ENCODE measurements at regions not wholly inside any gene's neighbourhood (a gene's known extent, or its start where the extent isn't known, plus 50 kb on each side); places are given as distances from the start of the nearest gene placed in this dataset.

DNA sequence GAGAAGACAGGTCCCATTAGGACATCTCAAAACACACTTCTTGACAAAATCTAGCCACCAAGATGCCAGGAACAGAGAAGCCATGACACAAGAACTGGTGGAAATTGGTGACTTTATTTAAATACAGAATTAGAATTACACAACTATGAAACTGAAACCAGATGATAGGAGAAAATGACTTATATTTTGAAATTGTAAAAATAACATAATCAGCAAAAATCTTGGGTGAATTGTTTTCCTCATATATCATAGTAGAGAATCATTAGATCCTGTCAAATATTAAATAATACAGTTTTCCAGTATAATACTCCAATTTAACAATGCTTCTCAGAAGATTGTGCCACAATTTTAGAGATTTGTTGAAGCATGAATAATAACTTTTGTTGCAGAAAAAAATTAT lies 81.5 kb upstream of the MROH9 start:
- no peak overlapping the region for H3K27ac ChIP-seq
- no peaks in the 10 kb centered on the region for H3K9me3 ChIP-seq
- H3K36me3 ChIP-seq: no peaks in the 10 kb centered on the region
- H3K27me3 ChIP-seq: no peaks in the 10 kb centered on the region
- H3K4me3 ChIP-seq: no peak overlapping the region
- no peak for DNase-seq
- TF ChIP-seq, protein P1, sequence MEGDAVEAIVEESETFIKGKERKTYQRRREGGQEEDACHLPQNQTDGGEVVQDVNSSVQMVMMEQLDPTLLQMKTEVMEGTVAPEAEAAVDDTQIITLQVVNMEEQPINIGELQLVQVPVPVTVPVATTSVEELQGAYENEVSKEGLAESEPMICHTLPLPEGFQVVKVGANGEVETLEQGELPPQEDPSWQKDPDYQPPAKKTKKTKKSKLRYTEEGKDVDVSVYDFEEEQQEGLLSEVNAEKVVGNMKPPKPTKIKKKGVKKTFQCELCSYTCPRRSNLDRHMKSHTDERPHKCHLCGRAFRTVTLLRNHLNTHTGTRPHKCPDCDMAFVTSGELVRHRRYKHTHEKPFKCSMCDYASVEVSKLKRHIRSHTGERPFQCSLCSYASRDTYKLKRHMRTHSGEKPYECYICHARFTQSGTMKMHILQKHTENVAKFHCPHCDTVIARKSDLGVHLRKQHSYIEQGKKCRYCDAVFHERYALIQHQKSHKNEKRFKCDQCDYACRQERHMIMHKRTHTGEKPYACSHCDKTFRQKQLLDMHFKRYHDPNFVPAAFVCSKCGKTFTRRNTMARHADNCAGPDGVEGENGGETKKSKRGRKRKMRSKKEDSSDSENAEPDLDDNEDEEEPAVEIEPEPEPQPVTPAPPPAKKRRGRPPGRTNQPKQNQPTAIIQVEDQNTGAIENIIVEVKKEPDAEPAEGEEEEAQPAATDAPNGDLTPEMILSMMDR (IDR thresholded peaks at IDR 0.05): no peak
- ATAC-seq: no peak
- H3K4me1 ChIP-seq: no peaks in the 10 kb centered on the region
- intact Hi-C loops (cut with DNase I): no loop called here

DNA sequence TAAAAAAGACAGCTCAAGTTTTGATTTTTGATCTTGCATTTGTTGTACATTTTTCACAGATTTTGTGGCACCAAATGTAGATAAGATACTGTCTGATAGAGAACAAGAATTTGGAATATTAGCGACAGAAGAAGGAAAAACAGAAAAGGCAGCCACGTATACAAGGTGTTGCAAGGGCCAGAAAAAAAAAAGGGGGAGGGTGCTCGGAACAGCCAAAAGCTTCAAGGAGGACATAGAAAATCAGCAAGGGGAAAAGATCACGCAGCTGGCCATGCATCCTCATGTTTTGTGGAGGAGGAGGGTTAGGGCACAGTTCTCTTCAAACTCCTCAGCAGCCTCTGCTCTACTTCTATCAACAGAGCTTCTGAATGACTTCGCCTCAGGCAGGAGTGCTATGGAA lies 80.7 kb upstream of the MROH9 start:
- H3K27ac ChIP-seq: no peak overlapping the region
- H3K4me3 ChIP-seq: no peak overlapping the region
- H3K4me1 ChIP-seq: no peaks in the 10 kb centered on the region
- no peaks in the 10 kb centered on the region for H3K36me3 ChIP-seq
- intact Hi-C loops (cut with DNase I): no loop called here
- DNase-seq: no peak
- ATAC-seq: no peak
- no peaks in the 10 kb centered on the region for H3K9me3 ChIP-seq
- TF ChIP-seq, protein P1 (IDR thresholded peaks at IDR 0.05): no peak
- H3K27me3 ChIP-seq: no peaks in the 10 kb centered on the region

DNA sequence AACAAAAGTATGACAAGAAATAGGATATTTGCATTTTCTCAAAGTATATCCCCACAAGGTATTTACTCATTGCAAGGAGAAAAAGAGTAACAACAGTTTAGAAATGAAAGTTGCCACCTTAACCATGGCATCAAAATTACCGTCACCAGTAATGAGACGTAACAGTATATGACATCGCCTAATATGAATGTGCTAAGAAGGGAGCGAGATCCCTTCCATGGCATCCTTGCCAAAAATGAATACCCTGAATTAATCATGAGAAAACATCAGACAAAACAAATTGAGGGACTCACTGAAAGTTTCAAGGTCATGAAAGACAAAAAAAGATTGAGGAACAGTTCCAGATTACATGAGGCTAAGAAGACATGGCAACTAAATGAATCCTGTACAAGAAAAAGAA lies 78.9 kb upstream of the MROH9 start:
- ATAC-seq: no peak
- H3K27ac ChIP-seq: no peak overlapping the region
- no peaks in the 10 kb centered on the region for H3K36me3 ChIP-seq
- H3K9me3 ChIP-seq: no peaks in the 10 kb centered on the region
- no peak overlapping the region for H3K4me3 ChIP-seq
- intact Hi-C loops (cut with DNase I): no loop called here
- TF ChIP-seq, protein P1 (IDR thresholded peaks at IDR 0.05): no peak
- DNase-seq: no peak
- H3K27me3 ChIP-seq: no peaks in the 10 kb centered on the region
- no peaks in the 10 kb centered on the region for H3K4me1 ChIP-seq

DNA sequence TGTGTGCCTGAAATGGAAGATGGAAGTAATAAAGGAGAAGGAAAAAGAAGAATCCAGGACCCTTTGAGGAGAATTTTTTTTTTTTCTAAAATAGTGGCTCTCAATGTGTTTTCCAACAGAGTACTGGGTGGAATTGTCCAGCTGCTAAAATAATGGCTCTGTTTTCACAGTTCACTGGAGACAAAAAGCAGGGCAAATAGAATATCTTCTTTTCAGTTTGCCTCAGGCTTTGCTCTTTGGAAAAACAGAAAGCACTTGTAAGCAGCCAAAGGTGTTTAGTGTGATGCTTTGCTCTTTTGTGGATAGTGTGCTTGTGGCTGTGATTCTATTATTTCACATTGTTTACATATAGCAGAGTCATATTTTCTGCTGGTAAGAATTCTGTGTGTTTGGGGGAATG lies 77.4 kb upstream of the MROH9 start:
- intact Hi-C loops (cut with DNase I): no loop called here
- TF ChIP-seq, protein P1 (IDR thresholded peaks at IDR 0.05): no peak
- Histone ChIP-seq H3K9me3 (no peaks in the 10 kb centered on the region), H3K4me3 (no peak overlapping the region), H3K27me3 (no peaks in the 10 kb centered on the region), H3K4me1 (no peaks in the 10 kb centered on the region), H3K27ac (no peak overlapping the region), H3K36me3 (no peaks in the 10 kb centered on the region)
- ATAC-seq (no peak), DNase-seq (no peak)

DNA sequence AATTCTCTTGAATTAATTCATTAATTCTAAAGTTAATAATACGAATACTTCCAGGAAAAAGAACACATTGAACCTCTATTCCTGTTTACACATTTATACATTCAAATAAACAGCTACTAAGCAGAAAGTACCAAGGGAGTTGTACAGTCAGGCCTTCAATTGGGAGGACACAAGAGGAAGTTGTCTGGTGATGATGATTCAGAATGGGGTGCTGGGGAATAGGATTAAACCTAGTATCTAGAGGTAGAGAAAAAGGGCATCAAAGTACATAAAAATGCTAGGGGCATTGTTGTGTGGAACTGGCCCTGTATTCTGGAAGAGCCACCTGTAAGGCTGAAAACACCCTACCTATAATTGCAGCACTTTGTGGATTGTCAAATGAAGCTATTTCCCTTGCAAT lies 71.7 kb upstream of the MROH9 start:
- intact Hi-C loops (cut with DNase I): no loop called here
- Histone ChIP-seq H3K36me3 (no peaks in the 10 kb centered on the region), H3K4me1 (peaks cover 3% of the 10 kb centered on the region), H3K27me3 (no peaks in the 10 kb centered on the region), H3K27ac (no peak overlapping the region), H3K4me3 (no peak overlapping the region), H3K9me3 (no peaks in the 10 kb centered on the region)
- TF ChIP-seq, protein P1 (IDR thresholded peaks at IDR 0.05): no peak
- ATAC-seq (no peak), DNase-seq (no peak)

DNA sequence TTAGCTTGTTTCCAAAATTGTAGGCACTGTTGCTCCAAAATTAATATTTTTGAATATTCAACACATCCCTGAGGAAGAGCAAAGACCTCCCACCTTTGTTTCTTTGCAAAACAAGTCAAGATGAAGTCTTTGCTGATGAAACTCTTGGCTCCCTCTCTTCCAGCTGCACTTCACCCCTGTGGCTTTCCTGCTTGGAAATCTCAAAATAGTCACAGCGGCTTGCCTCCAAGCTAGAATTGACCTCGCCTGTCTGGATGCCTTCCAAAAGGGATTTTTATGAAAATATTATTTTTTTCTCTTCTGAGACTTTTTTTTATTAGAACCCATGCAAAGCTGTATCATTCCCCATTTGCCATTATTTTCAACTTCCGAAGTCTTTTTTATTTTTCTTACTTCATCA lies 71.1 kb upstream of the MROH9 start:
- no peak for ATAC-seq
- no peaks in the 10 kb centered on the region for H3K9me3 ChIP-seq
- peaks cover 3% of the 10 kb centered on the region for H3K4me1 ChIP-seq
- DNase-seq: no peak
- intact Hi-C loops (cut with DNase I): no loop called here
- H3K27me3 ChIP-seq: no peaks in the 10 kb centered on the region
- H3K4me3 ChIP-seq: no peak overlapping the region
- TF ChIP-seq, protein P1 (IDR thresholded peaks at IDR 0.05): no peak
- no peak overlapping the region for H3K27ac ChIP-seq
- H3K36me3 ChIP-seq: no peaks in the 10 kb centered on the region
